HepG2 (cell line): ENCODE measurements at regions not wholly inside any gene's neighbourhood (a gene's known extent, or its start where the extent isn't known, plus 50 kb on each side); places are given as distances from the start of the nearest gene placed in this dataset.
A peak's percentile ranks its signal among the peaks of the same experiment; 100 is the strongest.

ENCODE experiments used
- ATAC-seq: fragments of 200-7000 bp; cut with Tn5 transposase; 3 replicates; pipeline ENCODE4 v1.9.1; 2020; ENCODE audit warnings: mild to moderate bottlenecking, moderate library complexity
- BruUV-seq: library from RNA; stranded (reverse); fragments of 400-500 nt; replicated peaks from 2 replicates; lab custom pipeline; 2021; lab: Mats Ljungman, UMichigan
- CTCF ChIA-PET: fragments of 300-600 bp; formaldehyde crosslinking; extraction: SDS; loops from one replicate; lab custom pipeline; 2021; ENCODE audit warnings: low total read pairs, inconsistent platforms, low intra/inter-chr PET ratio; lab: Yijun Ruan, JAX
- POLR2A ChIA-PET: fragments of 350-600 bp; sonication (Branson Sonifier 250); formaldehyde crosslinking; loops from one replicate; lab custom pipeline; 2020; ENCODE audit warnings: antibody characterized with exemption, inconsistent platforms; lab: Yijun Ruan, JAX
- DNase-seq: peaks from one replicate; pipeline ENCODE4 v3.0.0-alpha.2; 2015; ENCODE audit warnings: low spot score
- FAIRE-seq: peaks from 3 replicates; lab custom pipeline; 2011; peaks lifted over from hg19 to GRCh38; lab: Jason Lieb, UNC
- H2AFZ ChIP-seq: one replicate; pipeline ENCODE4 v1.6.1; 2011; ENCODE audit warnings: low read length, inconsistent platforms
- H3K27ac ChIP-seq: fragments of 300-600 bp; 3 replicates; pipeline ENCODE4 v1.8.0; 2011; ENCODE audit warnings: mixed run types, mild to moderate bottlenecking, mixed read lengths, low read length, inconsistent platforms; ENCODE audit not compliant: insufficient read depth; ENCODE audit errors: extremely low read length
- H3K27me3 ChIP-seq, 2 experiments: fragments of 200-600 bp in 1 of 2; 2 replicates in 1 of 2; 3 replicates in 1 of 2; pipeline versions ENCODE4 v1.6.0 to v1.8.0; 2011; ENCODE audit warnings: low read length in 2 of 2, mild to moderate bottlenecking in 2 of 2, moderate library complexity in 2 of 2, inconsistent platforms in 1 of 2; ENCODE audit not compliant: insufficient read depth in 2 of 2, control insufficient read depth in 1 of 2
- H3K36me3 ChIP-seq, 2 experiments: fragments of 200-600 bp in 1 of 2; replicated peaks in 1 of 2; 2 replicates in 1 of 2; 3 replicates in 1 of 2; pipeline versions ENCODE4 v1.5.1 to v1.8.0; 2011; ENCODE audit warnings: low read length in 2 of 2, inconsistent platforms in 1 of 2; ENCODE audit not compliant: insufficient read depth in 2 of 2, control insufficient read depth in 1 of 2
- H3K4me1 ChIP-seq: 2 replicates; pipeline ENCODE4 v1.5.1; 2012; ENCODE audit warnings: low read length, inconsistent platforms; ENCODE audit not compliant: insufficient read depth
- H3K4me2 ChIP-seq: 2 replicates; pipeline ENCODE4 v1.6.0; 2011; ENCODE audit warnings: low read depth, low read length, inconsistent platforms
- H3K4me3 ChIP-seq, 3 experiments: fragments of 200-600 bp in 1 of 3; sonication (generic), shearing (Covaris generic) in 1 of 3; replicated peaks in 1 of 3; 2 replicates each; pipeline ENCODE4 v1.5.1; 2011 to 2016; ENCODE audit warnings: low read length in 3 of 3, inconsistent platforms in 2 of 3, low read depth in 2 of 3, mild to moderate bottlenecking in 2 of 3, control low read depth in 1 of 3, mixed read lengths in 1 of 3; ENCODE audit not compliant: insufficient read depth in 1 of 3
- H3K79me2 ChIP-seq: one replicate; pipeline ENCODE4 v1.6.1; 2011; ENCODE audit warnings: low read length, inconsistent platforms; ENCODE audit not compliant: insufficient read depth
- H3K9ac ChIP-seq: 2 replicates; pipeline ENCODE4 v1.6.0; 2011; ENCODE audit warnings: mild to moderate bottlenecking, low read depth, low read length, inconsistent platforms; ENCODE audit not compliant: insufficient read depth
- H3K9me3 ChIP-seq: 2 replicates; pipeline ENCODE4 v1.5.1; 2012; ENCODE audit warnings: mild to moderate bottlenecking, low read length
- H4K20me1 ChIP-seq: 2 replicates; pipeline ENCODE4 v1.6.0; 2011; ENCODE audit warnings: inconsistent platforms, mild to moderate bottlenecking, low read length, moderate library complexity; ENCODE audit not compliant: insufficient read depth
- ATF6 ChIP-seq: sonication (generic); formaldehyde crosslinking; conservative IDR thresholded peaks from 2 replicates; pipeline ENCODE4 v1.4.0; 2020; ENCODE audit warnings: missing genetic modification reagents
- CTCF ChIP-seq: sonication (generic); formaldehyde crosslinking; IDR thresholded peaks from 2 replicates; pipeline ENCODE4 v1.5.0; 2020; ENCODE audit warnings: mild to moderate bottlenecking, missing genetic modification reagents, moderate library complexity
- GATAD1 ChIP-seq: IDR thresholded peaks from 2 replicates; pipeline ENCODE4 v1.6.1; 2016; ENCODE audit warnings: missing genetic modification reagents, missing compliant biosample characterization
- USF2 ChIP-seq, 2 experiments: sonication (generic) in 1 of 2; formaldehyde crosslinking in 1 of 2; IDR thresholded peaks; 2 replicates each; pipeline versions ENCODE4 v1.5.1 to v1.6.1; 2011 to 2020; ENCODE audit warnings: borderline replicate concordance in 1 of 2, low read depth in 1 of 2, low read length in 1 of 2, mild to moderate bottlenecking in 1 of 2, missing genetic modification reagents in 1 of 2, moderate library complexity in 1 of 2
- ZNF282 ChIP-seq: fragments of 450-650 bp; IDR thresholded peaks from 2 replicates; pipeline ENCODE4 v1.6.1; 2018; ENCODE audit not compliant: partially characterized antibody
- ZNF512 ChIP-seq: sonication (generic); formaldehyde crosslinking; IDR thresholded peaks from 2 replicates; pipeline ENCODE4 v1.4.0; 2020; ENCODE audit warnings: mild to moderate bottlenecking, missing genetic modification reagents
- WGBS: methylation state at CpG from one replicate; pipeline ENCODE4 v1.1.6; 2017; ENCODE audit warnings: low lambda C conversion rate; 5-methylcytosine and 5-hydroxymethylcytosine counted together
- in situ Hi-C: cut with HindIII; loops from 2 replicates; pipeline ENCODE4 v1.10.0; 2017; ENCODE audit warnings: low pct_unique_long_range_greater_than_20kb; ENCODE audit not compliant: extremely low pct_ligation_motif_present
- intact Hi-C: fragments of 100-400 bp; cut with micrococcal nuclease; formaldehyde crosslinking; loops from one replicate; pipeline ENCODE4 v1.10.0; 2022; ENCODE audit not compliant: unreplicated experiment

- TF ChIP-seq ZNF512 = no peak
- no peak for TF ChIP-seq GATAD1 (CRISPR knock-in tag)
- no peak for TF ChIP-seq ATF6 (CRISPR knock-in tag)
Observed at GRCh38 chr12:25412735-25413134, 140.3 kb downstream of the LMNTD1 start (continued).

- FAIRE-seq = no peak
- no peaks in the 10 kb centered on the region for H4K20me1 ChIP-seq
- no peaks in the 10 kb centered on the region for H3K4me1 ChIP-seq
- no peak overlapping the region for H2AFZ ChIP-seq
- CTCF ChIA-PET = no interaction called here
- no peak overlapping the region for H3K4me2 ChIP-seq
- H3K9ac ChIP-seq = no peak overlapping the region
- no peak overlapping the region for H3K4me3 ChIP-seq
- intact Hi-C loops = no loop called here
- in situ Hi-C loops = no loop called here
- peak; percentile 27; the same call in 1 of the 2 replicates for TF ChIP-seq CTCF (CRISPR knock-in tag)
- TF ChIP-seq ZNF282 = no peak
- TF ChIP-seq USF2 (IDR thresholded peaks at IDR 0.05; ENCODE audit: low read depth, low read length) = 0 out of 2 replicates have a peak, but pooled peaks have one; percentile 21
- peak; percentile 63; the same call in 1 of the 2 replicates for TF ChIP-seq USF2 (CRISPR knock-in tag; IDR thresholded peaks at IDR 0.05; ENCODE audit: borderline replicate concordance)
- DNase-seq = peak; percentile 12
- WGBS = 3% methylated on average over 5 of the region's 5 CpGs
- H3K9me3 ChIP-seq = no peaks in the 10 kb centered on the region
- H3K27me3 ChIP-seq = no peaks in the 10 kb centered on the region
- BruUV-seq = no TSS peak
- POLR2A ChIA-PET = no interaction called here
- peak; percentile 60; the same call in 2 of the 3 replicates for ATAC-seq
- H3K79me2 ChIP-seq = no peaks in the 10 kb centered on the region
- H3K27ac ChIP-seq = no peak overlapping the region
- no peaks in the 10 kb centered on the region for H3K36me3 ChIP-seq
Observed at GRCh38 chr12:25404955-25405354, 148.1 kb downstream of the LMNTD1 start.
